ENCODE measurements at regions not wholly inside any gene's neighbourhood (a gene's known extent, or its start where the extent isn't known, plus 50 kb on each side); places are given as distances from the start of the nearest gene placed in this dataset.

- Mint-ChIP-seq H3K36me3 (ENCODE audit: unreplicated experiment) (peaks cover 5% of the 10 kb centered on the region), H3K27ac (ENCODE audit: unreplicated experiment) (no peak overlapping the region), H3K27me3 (ENCODE audit: unreplicated experiment) (no peaks in the 10 kb centered on the region), H3K9me3 (ENCODE audit: unreplicated experiment) (peaks cover 3% of the 10 kb centered on the region), H3K4me3 (ENCODE audit: unreplicated experiment) (no peak overlapping the region), H3K4me1 (ENCODE audit: low read depth, unreplicated experiment) (no peaks in the 10 kb centered on the region)
- DNase-seq: no peak
- TF ChIP-seq, protein P1, sequence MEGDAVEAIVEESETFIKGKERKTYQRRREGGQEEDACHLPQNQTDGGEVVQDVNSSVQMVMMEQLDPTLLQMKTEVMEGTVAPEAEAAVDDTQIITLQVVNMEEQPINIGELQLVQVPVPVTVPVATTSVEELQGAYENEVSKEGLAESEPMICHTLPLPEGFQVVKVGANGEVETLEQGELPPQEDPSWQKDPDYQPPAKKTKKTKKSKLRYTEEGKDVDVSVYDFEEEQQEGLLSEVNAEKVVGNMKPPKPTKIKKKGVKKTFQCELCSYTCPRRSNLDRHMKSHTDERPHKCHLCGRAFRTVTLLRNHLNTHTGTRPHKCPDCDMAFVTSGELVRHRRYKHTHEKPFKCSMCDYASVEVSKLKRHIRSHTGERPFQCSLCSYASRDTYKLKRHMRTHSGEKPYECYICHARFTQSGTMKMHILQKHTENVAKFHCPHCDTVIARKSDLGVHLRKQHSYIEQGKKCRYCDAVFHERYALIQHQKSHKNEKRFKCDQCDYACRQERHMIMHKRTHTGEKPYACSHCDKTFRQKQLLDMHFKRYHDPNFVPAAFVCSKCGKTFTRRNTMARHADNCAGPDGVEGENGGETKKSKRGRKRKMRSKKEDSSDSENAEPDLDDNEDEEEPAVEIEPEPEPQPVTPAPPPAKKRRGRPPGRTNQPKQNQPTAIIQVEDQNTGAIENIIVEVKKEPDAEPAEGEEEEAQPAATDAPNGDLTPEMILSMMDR (IDR thresholded peaks at IDR 0.05; ENCODE audit: partially characterized antibody, unreplicated experiment): no peak
Observed at GRCh38 chr6:40170856-40171255, 236.6 kb upstream of the MOCS1 start.

DNA sequence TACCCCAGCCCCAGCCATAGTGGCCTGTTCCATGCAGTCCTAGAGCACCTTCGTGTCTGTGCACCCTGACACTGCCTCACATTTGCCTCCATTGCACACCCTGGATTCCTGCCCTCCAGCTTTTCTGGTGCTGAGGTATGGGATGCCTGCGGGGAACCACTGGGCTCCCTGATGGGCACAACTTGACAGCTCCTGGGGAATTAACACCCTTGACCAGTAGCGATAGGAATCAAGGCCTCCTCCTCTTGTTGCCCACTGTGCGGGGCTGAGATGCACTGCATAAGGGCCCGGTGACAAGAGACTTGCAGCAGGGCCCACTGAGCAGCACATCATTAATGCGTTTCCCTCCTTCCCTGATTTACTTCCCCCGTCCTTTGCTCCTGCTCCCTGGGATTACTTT lies 235.6 kb upstream of the MOCS1 start:
- Mint-ChIP-seq H3K27me3 (ENCODE audit: unreplicated experiment) (no peaks in the 10 kb centered on the region), H3K4me3 (ENCODE audit: unreplicated experiment) (no peak overlapping the region), H3K9me3 (ENCODE audit: unreplicated experiment) (peaks cover 3% of the 10 kb centered on the region), H3K36me3 (ENCODE audit: unreplicated experiment) (peaks cover 5% of the 10 kb centered on the region), H3K27ac (ENCODE audit: unreplicated experiment) (no peak overlapping the region), H3K4me1 (ENCODE audit: low read depth, unreplicated experiment) (no peaks in the 10 kb centered on the region)
- no peak for DNase-seq
- TF ChIP-seq, protein P1 (IDR thresholded peaks at IDR 0.05; ENCODE audit: partially characterized antibody, unreplicated experiment): no peak

GRCh38 chr6:40166963-40167362 lies 232.7 kb upstream of the MOCS1 start:
- H3K4me3 Mint-ChIP-seq (ENCODE audit: unreplicated experiment): no peak overlapping the region

GRCh38 chr6:40165036-40165709 lies 230.9 kb upstream of the MOCS1 start:
- no peak overlapping the region for H3K27ac Mint-ChIP-seq (ENCODE audit: unreplicated experiment)
- DNase-seq: no peak
- H3K4me3 Mint-ChIP-seq (ENCODE audit: unreplicated experiment): no peak overlapping the region
- no peaks in the 10 kb centered on the region for H3K27me3 Mint-ChIP-seq (ENCODE audit: unreplicated experiment)
- H3K36me3 Mint-ChIP-seq (ENCODE audit: unreplicated experiment): peaks cover 1% of the 10 kb centered on the region
- H3K9me3 Mint-ChIP-seq (ENCODE audit: unreplicated experiment): no peaks in the 10 kb centered on the region
- H3K4me1 Mint-ChIP-seq (ENCODE audit: low read depth, unreplicated experiment): no peaks in the 10 kb centered on the region
- TF ChIP-seq, protein P1 (IDR thresholded peaks at IDR 0.05; ENCODE audit: partially characterized antibody, unreplicated experiment): no peak

More at GRCh38 chr6:40166963-40167362, 232.7 kb upstream of the MOCS1 start:
- Mint-ChIP-seq H3K9me3 (ENCODE audit: unreplicated experiment) (peaks cover 3% of the 10 kb centered on the region), H3K36me3 (ENCODE audit: unreplicated experiment) (peaks cover 5% of the 10 kb centered on the region), H3K27me3 (ENCODE audit: unreplicated experiment) (no peaks in the 10 kb centered on the region), H3K27ac (ENCODE audit: unreplicated experiment) (no peak overlapping the region), H3K4me1 (ENCODE audit: low read depth, unreplicated experiment) (no peaks in the 10 kb centered on the region)
- DNase-seq: no peak
- TF ChIP-seq, protein P1 (IDR thresholded peaks at IDR 0.05; ENCODE audit: partially characterized antibody, unreplicated experiment): no peak

DNA sequence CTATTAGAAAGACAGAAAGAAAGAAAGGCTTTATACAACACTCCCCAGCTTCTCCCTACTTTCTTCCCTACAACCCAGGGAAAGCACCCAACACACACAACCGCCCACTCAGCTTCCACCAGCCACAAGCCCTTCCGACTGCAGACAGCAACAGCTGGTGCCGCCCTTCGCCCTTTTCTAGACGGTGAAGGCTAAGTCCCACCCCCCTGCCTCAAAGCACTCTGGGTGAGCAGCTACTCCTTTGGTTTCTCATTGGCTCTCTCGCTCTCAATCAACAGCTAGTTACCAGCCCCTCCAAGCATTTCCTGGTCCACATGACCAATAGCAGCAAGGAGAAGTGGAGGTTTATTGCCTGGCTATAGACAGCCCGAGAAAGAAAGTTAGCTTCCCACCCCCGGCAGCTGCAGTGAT lies 230.1 kb upstream of the MOCS1 start:
- DNase-seq: no peak
- H3K4me1 Mint-ChIP-seq (ENCODE audit: low read depth, unreplicated experiment): no peaks in the 10 kb centered on the region

More for the DNA sequence above, 230.1 kb upstream of the MOCS1 start:
- no peaks in the 10 kb centered on the region for H3K9me3 Mint-ChIP-seq (ENCODE audit: unreplicated experiment)
- H3K36me3 Mint-ChIP-seq (ENCODE audit: unreplicated experiment): no peaks in the 10 kb centered on the region
- TF ChIP-seq, protein P1 (IDR thresholded peaks at IDR 0.05; ENCODE audit: partially characterized antibody, unreplicated experiment): no peak
- no peaks in the 10 kb centered on the region for H3K27me3 Mint-ChIP-seq (ENCODE audit: unreplicated experiment)
- no peak overlapping the region for H3K27ac Mint-ChIP-seq (ENCODE audit: unreplicated experiment)
- no peak overlapping the region for H3K4me3 Mint-ChIP-seq (ENCODE audit: unreplicated experiment)
